Activated CD8-positive, alpha-beta memory T cell treated with anti-CD3 and anti-CD28 coated beads for 1 hour (primary cell): ENCODE measurements at regions not wholly inside any gene's neighbourhood (a gene's known extent, or its start where the extent isn't known, plus 50 kb on each side); places are given as distances from the start of the nearest gene placed in this dataset.

Experiments
- DNase-seq, 2 donors: peaks; one replicate each; pipeline ENCODE4 v3.0.0-alpha.2; 2020; ENCODE audit warnings: low read depth in 1 of 2; ENCODE audit errors: extremely low read depth in 1 of 2

GRCh38 chr7:22658031-22658430, 69.0 kb upstream of the IL6 start:
- DNase-seq, result no peak

DNA sequence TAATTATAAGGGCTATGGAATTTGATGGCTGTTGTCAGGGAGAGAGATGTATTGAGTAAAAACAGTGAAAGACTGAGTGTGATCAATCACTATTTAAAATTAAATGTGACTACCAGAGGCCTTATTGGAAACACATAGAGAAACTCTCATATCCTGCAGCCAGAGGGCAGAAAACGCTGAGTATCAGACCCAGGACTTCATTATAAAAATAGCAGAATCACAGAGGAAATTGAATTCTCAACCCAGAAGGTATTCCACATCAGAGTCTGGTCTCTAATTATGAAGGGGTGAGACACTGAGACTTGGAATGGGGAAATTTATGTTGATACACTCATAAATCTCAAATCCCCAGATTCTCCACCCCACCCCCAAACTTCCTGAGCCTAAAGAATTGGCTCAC, 69.5 kb upstream of the IL6 start:
- no peak for DNase-seq

GRCh38 chr7:22655781-22656180, 71.2 kb upstream of the IL6 start:
- no peak for DNase-seq

GRCh38 chr7:22654831-22655230, 72.2 kb upstream of the IL6 start:
- DNase-seq, result no peak

DNA sequence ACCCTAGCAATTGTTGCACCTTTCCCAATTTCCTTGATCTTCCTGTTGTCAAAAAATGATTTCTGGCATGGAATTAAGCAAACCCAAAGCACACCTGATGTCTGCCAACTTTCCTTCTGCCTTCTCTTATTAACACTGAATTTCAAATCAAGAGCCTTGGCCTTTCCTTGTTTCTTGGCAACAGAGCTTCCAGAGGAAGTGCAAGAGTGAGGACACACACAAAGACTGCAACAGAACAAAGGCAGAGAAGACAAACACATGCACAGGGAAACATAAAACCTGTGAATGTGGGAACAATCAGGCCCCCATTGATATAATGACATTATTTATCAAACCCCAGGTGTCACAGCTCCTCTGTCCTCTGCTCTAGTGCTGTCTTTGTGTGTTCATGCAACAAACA, 73.0 kb upstream of the IL6 start:
- DNase-seq, result no peak

DNA sequence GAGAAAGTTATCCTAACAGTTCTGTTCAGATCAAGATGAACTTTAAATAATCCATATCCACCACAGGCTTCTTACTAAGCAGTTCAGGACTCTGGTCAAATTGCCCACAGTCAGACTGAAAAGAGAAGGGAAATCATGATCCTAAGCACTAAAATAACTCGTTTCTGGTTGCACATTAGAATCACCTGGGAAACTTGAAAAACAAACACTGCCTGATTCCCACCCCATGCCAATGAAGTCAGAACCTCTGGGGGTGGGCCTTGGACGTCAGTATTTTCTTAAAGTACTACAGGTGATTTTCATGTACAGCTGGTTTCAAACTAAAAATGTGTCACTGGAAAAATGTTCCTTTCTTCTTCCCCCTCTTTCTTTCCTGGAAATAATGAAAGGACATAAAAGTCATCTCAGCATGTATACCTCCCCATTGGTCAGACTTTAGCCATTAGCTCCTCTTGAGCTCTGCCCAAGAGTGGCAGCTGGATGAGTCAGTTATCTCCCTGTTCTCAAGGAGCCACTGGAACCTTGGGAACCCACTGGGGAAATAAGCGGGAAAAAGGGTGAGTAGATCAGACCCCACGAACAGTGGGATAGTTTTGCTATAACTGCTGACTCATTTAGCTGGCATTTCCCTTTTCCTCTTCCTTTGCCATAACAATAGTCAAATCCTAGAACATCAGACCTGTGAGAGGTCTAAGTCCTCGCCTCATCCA, 75.3 kb upstream of the IL6 start:
- no peak for DNase-seq

DNA sequence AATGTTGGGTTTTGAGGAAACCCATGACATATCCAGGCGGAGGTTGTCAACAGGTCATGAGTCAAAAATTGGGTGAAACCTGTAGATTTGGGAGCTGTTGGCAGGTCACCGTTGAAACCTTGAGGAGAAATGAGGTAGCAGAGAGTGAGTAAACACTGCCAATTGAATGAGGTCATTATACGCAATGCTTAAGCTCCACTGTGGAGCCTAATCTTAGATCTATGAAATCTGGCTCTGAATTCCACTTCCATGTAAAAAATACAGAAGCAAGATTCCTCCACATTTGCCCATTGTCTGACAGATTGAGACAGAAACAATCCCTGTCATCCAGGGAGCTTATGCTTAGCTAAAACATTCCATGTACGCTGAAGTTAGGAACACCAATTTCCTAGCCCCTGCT, 76.0 kb upstream of the IL6 start:
- DNase-seq, result no peak

DNA sequence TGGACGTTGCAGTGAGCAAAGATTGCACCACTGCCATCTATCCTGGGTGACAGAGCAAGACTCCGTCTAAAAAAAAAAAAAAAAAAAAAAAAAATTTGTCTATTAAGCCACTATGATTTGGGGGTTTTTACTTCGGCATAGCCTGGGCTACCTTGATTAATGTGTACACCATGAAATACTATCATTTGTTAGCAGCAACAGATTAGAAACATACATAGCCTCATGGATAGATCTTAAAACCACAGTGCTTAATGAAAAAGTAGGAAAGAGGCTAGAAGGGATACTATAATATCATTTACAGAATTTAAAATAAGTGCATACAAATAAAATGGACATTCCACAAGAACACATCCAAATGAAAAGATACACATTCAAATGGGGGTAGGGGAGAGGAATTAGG, 77.3 kb upstream of the IL6 start:
- no peak for DNase-seq

GRCh38 chr7:22647451-22648257, 79.3 kb upstream of the IL6 start:
- DNase-seq, result no peak

DNA sequence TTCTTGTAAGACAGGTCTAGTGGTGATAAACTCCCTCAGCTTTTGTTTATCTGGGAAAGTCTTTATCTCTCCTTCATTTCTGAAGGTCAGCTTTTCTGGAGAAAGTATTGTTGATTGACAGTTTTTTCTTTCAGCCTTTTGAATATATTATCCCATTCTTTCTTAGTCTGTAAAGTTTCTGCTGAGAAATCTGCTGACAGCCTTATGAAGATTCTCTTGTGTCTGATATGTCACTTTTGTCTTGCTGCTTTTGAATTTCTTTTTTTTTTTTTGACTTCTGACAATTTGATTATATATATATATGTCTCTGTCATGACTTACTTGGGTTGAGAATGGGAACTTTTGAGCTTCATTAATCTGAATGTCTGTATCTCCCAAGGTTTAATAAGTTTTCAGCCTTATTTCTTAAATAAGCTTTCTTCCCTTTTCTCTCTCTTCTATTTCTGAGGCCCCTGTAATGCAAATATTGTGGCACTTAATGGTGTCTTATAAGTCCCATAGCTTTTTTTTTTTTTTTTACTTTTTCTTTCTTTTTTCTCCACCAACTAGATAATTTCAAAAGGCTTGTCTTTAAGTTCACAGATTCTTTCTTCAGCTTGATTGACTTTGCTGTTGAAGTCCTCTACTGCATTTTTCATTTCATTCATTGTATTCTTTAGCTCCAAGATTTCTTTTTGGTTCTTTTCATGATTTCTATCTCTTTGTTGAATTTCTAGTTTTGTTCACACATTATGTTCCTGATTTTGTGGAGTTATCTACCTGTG, 81.4 kb upstream of the IL6 start:
- DNase-seq, result no peak

DNA sequence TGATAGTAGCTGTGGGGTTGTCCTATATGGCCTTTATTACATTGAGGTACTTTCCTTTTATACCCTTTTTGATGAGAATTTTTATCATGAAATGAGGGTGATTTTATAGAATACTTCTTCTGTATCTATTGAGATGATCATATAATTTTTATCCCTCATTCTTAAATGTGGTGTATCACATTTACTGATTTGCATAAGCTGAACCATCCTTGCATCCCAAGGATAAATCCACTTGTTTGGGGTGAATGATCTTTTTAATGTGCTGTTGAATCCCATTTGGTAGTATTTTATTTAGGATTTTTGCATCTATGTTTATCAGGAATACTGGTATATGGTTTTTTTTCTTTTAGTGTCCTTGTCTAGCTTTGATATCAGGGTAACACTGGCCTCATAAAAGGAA, 84.5 kb upstream of the IL6 start:
- no peak for DNase-seq

GRCh38 chr7:22640269-22640668, 86.7 kb upstream of the IL6 start:
- DNase-seq, result no peak

- DNase-seq, result no peak
Observed at GRCh38 chr7:22639396-22639795, 87.6 kb upstream of the IL6 start.

- DNase-seq, result no peak
Observed at GRCh38 chr7:22635349-22635748, 91.7 kb upstream of the IL6 start.

DNA sequence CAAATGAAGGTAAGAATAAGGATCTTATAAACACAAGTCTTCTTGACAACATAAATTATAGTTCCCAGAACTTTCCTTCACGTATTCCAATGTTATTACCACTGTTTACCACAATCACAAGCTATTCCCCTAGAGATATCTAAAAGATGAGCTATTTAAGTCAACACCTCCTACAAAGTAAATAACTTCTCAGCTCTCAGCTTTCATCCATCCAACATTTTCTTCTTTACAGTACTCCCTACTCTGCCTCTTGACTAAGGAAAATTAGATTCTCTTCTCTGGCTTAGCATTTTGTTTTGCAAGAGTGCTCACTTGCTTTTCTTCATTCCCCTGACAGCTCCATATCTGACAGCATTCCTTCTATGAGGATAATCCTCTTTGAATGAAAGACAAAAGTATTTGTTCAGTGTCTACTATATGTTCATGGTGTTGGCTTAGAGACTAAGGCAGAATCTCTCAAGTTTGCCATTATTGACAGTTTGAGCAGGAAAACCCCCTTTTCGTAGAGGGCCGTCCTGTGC, 93.0 kb upstream of the IL6 start:
- no peak for DNase-seq

GRCh38 chr7:22633286-22633953, 93.6 kb upstream of the IL6 start:
- DNase-seq, result no peak

- DNase-seq, result no peak
Observed at GRCh38 chr7:22632674-22633073, 94.3 kb upstream of the IL6 start.

DNA sequence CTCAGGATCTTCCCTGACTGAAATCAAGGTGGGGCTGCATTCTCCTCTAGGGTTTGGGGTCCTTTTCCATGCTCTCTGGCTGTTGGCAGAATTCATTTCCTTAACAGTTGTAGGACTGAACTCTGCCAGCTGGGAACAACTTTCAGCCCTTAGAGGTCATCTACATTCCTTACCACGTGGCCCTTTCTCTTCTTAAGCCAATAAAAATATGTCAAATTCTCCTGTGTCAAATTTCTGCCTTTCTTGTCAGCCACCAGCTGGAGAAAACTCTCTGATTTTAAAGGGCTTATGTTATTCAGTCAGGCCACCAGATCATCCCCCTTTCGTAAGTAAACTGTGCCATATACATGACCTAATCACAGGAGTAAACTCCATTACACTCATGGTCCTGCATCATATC, 95.3 kb upstream of the IL6 start:
- no peak for DNase-seq

- no peak for DNase-seq
Observed at GRCh38 chr7:22630069-22630468, 96.9 kb upstream of the IL6 start.

DNA sequence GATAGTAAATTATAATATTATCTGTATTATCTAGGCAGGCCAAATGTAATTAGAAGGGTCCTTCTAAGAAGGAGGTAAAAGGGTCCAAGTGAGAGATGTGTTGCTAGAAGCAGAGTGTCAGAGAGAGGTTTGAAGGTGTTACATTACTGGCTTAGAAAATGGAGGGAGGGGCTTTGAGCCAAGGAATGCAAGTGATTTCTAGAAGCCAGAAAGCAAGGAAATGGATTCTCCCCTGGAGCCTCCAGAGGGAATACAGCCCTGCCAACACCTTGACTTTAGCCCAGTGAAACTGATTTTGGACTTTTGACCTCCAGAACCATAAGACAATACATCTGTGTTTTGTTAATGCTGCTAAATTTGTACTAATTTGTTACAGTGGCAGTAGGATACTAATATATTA, 97.9 kb upstream of the IL6 start:
- no peak for DNase-seq

DNA sequence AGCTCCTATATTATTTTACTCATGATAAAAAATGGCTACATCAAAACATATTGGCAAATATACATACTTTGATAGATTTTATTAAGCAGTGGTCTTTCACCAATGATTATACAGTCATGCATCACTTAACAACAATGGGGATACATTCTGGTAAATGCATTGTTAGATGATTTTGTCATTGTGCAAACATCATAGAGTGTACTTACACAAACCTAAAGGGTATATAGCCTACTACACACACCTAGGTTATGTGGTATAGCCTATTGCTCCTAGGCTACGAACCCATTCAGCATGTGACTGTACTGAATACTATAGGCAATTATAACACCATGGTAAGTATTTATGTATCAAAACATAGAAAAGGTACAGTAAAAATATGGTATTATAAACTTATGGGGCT, 98.9 kb upstream of the IL6 start:
- DNase-seq, result no peak
